ENCODE measurements at regions not wholly inside any gene's neighbourhood (a gene's known extent, or its start where the extent isn't known, plus 50 kb on each side); places are given as distances from the start of the nearest gene placed in this dataset.

GRCh38 chr9:38118862-38119438 lies 49.9 kb upstream of the SHB start:
- DNase-seq: no peak

Data from NCI-H774 (cell line).